SK-N-SH (cell line): ENCODE measurements at regions not wholly inside any gene's neighbourhood (a gene's known extent, or its start where the extent isn't known, plus 50 kb on each side); places are given as distances from the start of the nearest gene placed in this dataset.
A peak's percentile ranks its signal among the peaks of the same experiment; 100 is the strongest.

Experiments used
- CTCF ChIA-PET: fragments of 300-600, 350-600 bp; formaldehyde crosslinking; extraction: SDS; loops from one replicate; lab custom pipeline; 2021; lab: Yijun Ruan, JAX
- POLR2A ChIA-PET: fragments of 350-600 bp; sonication (Branson Sonifier 250); formaldehyde crosslinking; extraction: SDS; loops from one replicate; lab custom pipeline; 2020; ENCODE audit warnings: antibody characterized with exemption, inconsistent platforms; lab: Yijun Ruan, JAX
- DNase-seq: peaks from one replicate; pipeline ENCODE4 v3.0.0; 2012
- H2AFZ ChIP-seq: fragments of 200-600 bp; sonication (generic); 2 replicates; pipeline ENCODE4 v1.8.1; 2016; ENCODE audit warnings: antibody characterized with exemption, mild to moderate bottlenecking, low read depth
- H3F3A ChIP-seq: fragments of 200-600 bp; sonication (generic); replicated peaks from 2 replicates; pipeline ENCODE3; 2016; ENCODE audit warnings: antibody characterized with exemption, mild to moderate bottlenecking; ENCODE audit not compliant: insufficient read depth
- H3K27ac ChIP-seq, 2 experiments: fragments of 200-500 bp in 1 of 2; fragments of 200-600 bp in 1 of 2; sonication (Bioruptor generic) in 1 of 2; sonication (generic), shearing (Covaris generic) in 1 of 2; 2 replicates each; pipeline versions ENCODE4 v1.5.1 to v1.6.1; 2014 to 2016; ENCODE audit warnings: low read depth in 2 of 2, inconsistent platforms in 1 of 2, low read length in 1 of 2, mild to moderate bottlenecking in 1 of 2, mixed read lengths in 1 of 2
- H3K27me3 ChIP-seq: fragments of 200-600 bp; sonication (generic), shearing (Covaris generic); 2 replicates; pipeline ENCODE4 v1.6.1; 2016; ENCODE audit warnings: mixed run types; ENCODE audit not compliant: insufficient read depth
- H3K36me3 ChIP-seq, 2 experiments: fragments of 200-500 bp in 1 of 2; fragments of 200-600 bp in 1 of 2; sonication (Bioruptor generic) in 1 of 2; sonication (generic) in 1 of 2; replicated peaks in 1 of 2; 2 replicates each; pipeline versions ENCODE3 to v1.5.1; 2014 to 2016; ENCODE audit warnings: low read length in 1 of 2, mild to moderate bottlenecking in 1 of 2; ENCODE audit not compliant: insufficient read depth in 2 of 2, control insufficient read depth in 1 of 2
- H3K4me1 ChIP-seq, 2 experiments: fragments of 200-500 bp in 1 of 2; fragments of 200-600 bp in 1 of 2; sonication (Bioruptor generic) in 1 of 2; sonication (generic), shearing (Covaris generic) in 1 of 2; 2 replicates each; pipeline versions ENCODE4 v1.5.1 to v1.6.1; 2014 to 2016; ENCODE audit warnings: low read depth in 1 of 2, low read length in 1 of 2, mixed run types in 1 of 2; ENCODE audit not compliant: insufficient read depth in 2 of 2, control insufficient read depth in 1 of 2
- H3K4me2 ChIP-seq: fragments of 200-600 bp; sonication (generic), shearing (Covaris generic); 2 replicates; pipeline ENCODE4 v1.6.1; 2017; ENCODE audit warnings: mixed run types
- H3K4me3 ChIP-seq, 2 experiments: fragments of 200-500 bp in 1 of 2; fragments of 200-600 bp in 1 of 2; sonication (Bioruptor generic) in 1 of 2; sonication (generic), shearing (Covaris generic) in 1 of 2; 2 replicates each; pipeline versions ENCODE4 v1.5.1 to v1.8.1; 2014 to 2016; ENCODE audit warnings: low read depth in 2 of 2, inconsistent platforms in 1 of 2, low read length in 1 of 2, mild to moderate bottlenecking in 1 of 2, mixed read lengths in 1 of 2, moderate library complexity in 1 of 2
- H3K79me2 ChIP-seq: fragments of 200-600 bp; sonication (generic); 2 replicates; pipeline ENCODE4 v1.8.1; 2017; ENCODE audit warnings: mild to moderate bottlenecking; ENCODE audit not compliant: insufficient read depth
- H3K9ac ChIP-seq: fragments of 200-600 bp; sonication (generic); 2 replicates; pipeline ENCODE4 v1.6.1; 2017; ENCODE audit warnings: mixed run types
- H3K9me2 ChIP-seq: fragments of 200-600 bp; sonication (generic); 2 replicates; pipeline ENCODE4 v1.6.1; 2017; ENCODE audit warnings: mixed run types
- H3K9me3 ChIP-seq: fragments of 200-600 bp; sonication (generic); 2 replicates; pipeline ENCODE4 v1.6.1; 2017; ENCODE audit warnings: mixed run types, mild to moderate bottlenecking, moderate library complexity
- H4K20me1 ChIP-seq: fragments of 200-600 bp; sonication (generic); 2 replicates; pipeline ENCODE4 v1.6.1; 2017; ENCODE audit warnings: mild to moderate bottlenecking, mixed run types; ENCODE audit not compliant: insufficient read depth
- EP300 ChIP-seq, 2 experiments: IDR thresholded peaks; 2 replicates each; pipeline versions ENCODE4 v1.4.0 to v1.6.1; 2012; ENCODE audit warnings: borderline replicate concordance in 1 of 2, low read depth in 1 of 2, low read length in 1 of 2
- EZH2phosphoT487 ChIP-seq: fragments of 200-600 bp; sonication (generic); IDR thresholded peaks from 2 replicates; pipeline ENCODE4 v1.6.1; 2017; ENCODE audit warnings: low read depth, mixed run types, mild to moderate bottlenecking, antibody characterized with exemption, moderate library complexity, borderline replicate concordance
- FOSL2 ChIP-seq: IDR thresholded peaks from 2 replicates; pipeline ENCODE4 v1.4.0; 2012; ENCODE audit warnings: low read depth, mild to moderate bottlenecking, moderate library complexity, borderline replicate concordance
- FOXJ3 ChIP-seq: sonication (generic); formaldehyde crosslinking; IDR thresholded peaks from 2 replicates; pipeline ENCODE4 v1.5.1; 2020; ENCODE audit warnings: mild to moderate bottlenecking, missing genetic modification reagents
- FOXM1 ChIP-seq: IDR thresholded peaks from 2 replicates; pipeline ENCODE4 v1.4.0; 2012; ENCODE audit warnings: low read depth, mild to moderate bottlenecking
- GATA2 ChIP-seq: sonication (generic); formaldehyde crosslinking; IDR thresholded peaks from 2 replicates; pipeline ENCODE4 v1.5.0; 2020; ENCODE audit warnings: mild to moderate bottlenecking, missing genetic modification reagents
- JUND ChIP-seq: IDR thresholded peaks from 2 replicates; pipeline ENCODE4 v1.4.0; 2012
- MEF2A ChIP-seq: IDR thresholded peaks from 2 replicates; pipeline ENCODE4 v1.4.0; 2012; ENCODE audit warnings: low read depth, borderline replicate concordance
- NFIC ChIP-seq: IDR thresholded peaks from 2 replicates; pipeline ENCODE4 v1.4.0; 2012; ENCODE audit warnings: borderline replicate concordance
- NRF1 ChIP-seq: IDR thresholded peaks from 2 replicates; pipeline ENCODE4 v1.6.1; 2012; ENCODE audit warnings: low read depth, mild to moderate bottlenecking, low read length
- RCOR1 ChIP-seq: fragments of 150-350 bp; IDR thresholded peaks from 2 replicates; pipeline ENCODE4 v1.6.1; 2017; ENCODE audit warnings: antibody characterized with exemption, low read length
- RFX5 ChIP-seq: IDR thresholded peaks from 2 replicates; pipeline ENCODE4 v1.6.1; 2012; ENCODE audit warnings: mild to moderate bottlenecking, improper control_type of control experiment, low read length
- RXRA ChIP-seq: IDR thresholded peaks from 2 replicates; pipeline ENCODE4 v1.4.0; 2012; ENCODE audit warnings: low read depth, mild to moderate bottlenecking, borderline replicate concordance
- WGBS: methylation state at CpG from one replicate; pipeline ENCODE4 v1.1.6; 2017; ENCODE audit warnings: low lambda C conversion rate; 5-methylcytosine and 5-hydroxymethylcytosine counted together
- TF ChIP-seq, protein P1 (sequence below): fragments of 150-350 bp; IDR thresholded peaks from 2 replicates; pipeline ENCODE4 v1.6.1; 2016; ENCODE audit warnings: mild to moderate bottlenecking, low read depth, low read length
- TF ChIP-seq, protein P2 (sequence below): IDR thresholded peaks from 2 replicates; pipeline ENCODE4 v1.4.0; 2012; ENCODE audit warnings: low read depth
- TF ChIP-seq, protein P3 (sequence below): IDR thresholded peaks from 2 replicates; pipeline ENCODE4 v1.4.0; 2012; ENCODE audit warnings: low read depth, borderline replicate concordance

- CTCF ChIA-PET: no interaction called here
- H3K4me2 ChIP-seq: no peak overlapping the region
- no peak overlapping the region for H3K27ac ChIP-seq
These were observed 129.7 kb upstream of the OSR1 start for GRCh38 chr2:19488009-19488691.

DNA sequence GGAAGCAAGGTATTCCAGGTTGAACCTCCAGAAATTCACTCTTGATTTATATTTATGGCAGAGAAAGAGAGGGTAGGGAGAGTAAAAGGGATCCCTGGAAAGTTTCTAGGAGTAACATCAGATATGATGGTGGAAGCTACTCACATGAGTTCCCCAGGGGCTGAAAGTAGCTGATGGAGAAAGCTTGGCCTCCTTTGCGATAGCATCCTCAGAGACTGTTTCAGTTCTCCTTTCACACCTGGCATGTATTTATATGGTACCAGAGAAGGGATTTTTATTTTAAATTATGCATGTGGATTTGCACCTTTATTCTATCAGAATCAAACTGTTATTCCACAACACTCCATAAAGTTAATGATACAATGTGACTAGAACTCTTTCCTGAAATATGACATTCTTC, 126.3 kb upstream of the OSR1 start:
- Histone ChIP-seq H3K9me2 (no peaks in the 10 kb centered on the region), H3K4me2 (no peak overlapping the region), H3K9me3 (no peaks in the 10 kb centered on the region), H2AFZ (no peak overlapping the region), H4K20me1 (no peaks in the 10 kb centered on the region), H3K27ac (no peak overlapping the region), H3K9ac (no peak overlapping the region), H3K27me3 (peaks cover 4% of the 10 kb centered on the region; the same call in 1 of the 2 replicates), H3F3A (no peaks in the 10 kb centered on the region), H3K36me3 (no peaks in the 10 kb centered on the region), H3K4me3 (no peak overlapping the region), H3K79me2 (no peaks in the 10 kb centered on the region), H3K4me1 (no peaks in the 10 kb centered on the region)
- CTCF ChIA-PET: no interaction called here
- 32% methylated on average over 1 of the region's 1 CpG for WGBS
- POLR2A ChIA-PET: no interaction called here
- no peak for TF ChIP-seq NRF1
- TF ChIP-seq RFX5: no peak
- TF ChIP-seq MEF2A: no peak
- TF ChIP-seq, protein P1, sequence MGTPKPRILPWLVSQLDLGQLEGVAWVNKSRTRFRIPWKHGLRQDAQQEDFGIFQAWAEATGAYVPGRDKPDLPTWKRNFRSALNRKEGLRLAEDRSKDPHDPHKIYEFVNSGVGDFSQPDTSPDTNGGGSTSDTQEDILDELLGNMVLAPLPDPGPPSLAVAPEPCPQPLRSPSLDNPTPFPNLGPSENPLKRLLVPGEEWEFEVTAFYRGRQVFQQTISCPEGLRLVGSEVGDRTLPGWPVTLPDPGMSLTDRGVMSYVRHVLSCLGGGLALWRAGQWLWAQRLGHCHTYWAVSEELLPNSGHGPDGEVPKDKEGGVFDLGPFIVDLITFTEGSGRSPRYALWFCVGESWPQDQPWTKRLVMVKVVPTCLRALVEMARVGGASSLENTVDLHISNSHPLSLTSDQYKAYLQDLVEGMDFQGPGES: no peak
- TF ChIP-seq, protein P2, sequence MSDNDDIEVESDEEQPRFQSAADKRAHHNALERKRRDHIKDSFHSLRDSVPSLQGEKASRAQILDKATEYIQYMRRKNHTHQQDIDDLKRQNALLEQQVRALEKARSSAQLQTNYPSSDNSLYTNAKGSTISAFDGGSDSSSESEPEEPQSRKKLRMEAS: no peak
- no peak for TF ChIP-seq RXRA
- TF ChIP-seq NFIC: no peak
- TF ChIP-seq EZH2phosphoT487: no peak
- DNase-seq: no peak

More at GRCh38 chr2:19488009-19488691, 129.7 kb upstream of the OSR1 start:
- POLR2A ChIA-PET: no interaction called here
- TF ChIP-seq FOSL2: peak; percentile 32; the same call in 1 of the 2 replicates
- TF ChIP-seq MEF2A: no peak
- Histone ChIP-seq H2AFZ (no peak overlapping the region), H3K27me3 (no peaks in the 10 kb centered on the region; the same call in 1 of the 2 replicates), H3K9me3 (no peaks in the 10 kb centered on the region), H3F3A (no peaks in the 10 kb centered on the region), H3K9ac (no peak overlapping the region), H4K20me1 (no peaks in the 10 kb centered on the region), H3K79me2 (no peaks in the 10 kb centered on the region), H3K9me2 (no peaks in the 10 kb centered on the region), H3K36me3 (no peaks in the 10 kb centered on the region), H3K4me1 (no peaks in the 10 kb centered on the region), H3K4me3 (no peak overlapping the region)
- WGBS: 3% methylated on average over 4 of the region's 4 CpGs
- DNase-seq: no peak

- Histone ChIP-seq H3K4me1 (no peaks in the 10 kb centered on the region), H3K27me3 (peaks cover 4% of the 10 kb centered on the region; the same call in 1 of the 2 replicates), H3K9me2 (no peaks in the 10 kb centered on the region), H3F3A (no peaks in the 10 kb centered on the region), H3K9ac (no peak overlapping the region)
- ChIA-PET CTCF (no interaction called here), POLR2A (no interaction called here)
- WGBS: 7% methylated on average over 5 of the region's 5 CpGs
- TF ChIP-seq JUND (no peak), EP300 (IDR thresholded peaks at IDR 0.05; ENCODE audit: borderline replicate concordance in 1 of 2, low read depth in 1 of 2, low read length in 1 of 2) (no peak), GATA2 (no peak), RCOR1 (no peak), FOXJ3 (CRISPR knock-in tag) (no peak), FOXM1 (no peak)
- TF ChIP-seq, protein P3, sequence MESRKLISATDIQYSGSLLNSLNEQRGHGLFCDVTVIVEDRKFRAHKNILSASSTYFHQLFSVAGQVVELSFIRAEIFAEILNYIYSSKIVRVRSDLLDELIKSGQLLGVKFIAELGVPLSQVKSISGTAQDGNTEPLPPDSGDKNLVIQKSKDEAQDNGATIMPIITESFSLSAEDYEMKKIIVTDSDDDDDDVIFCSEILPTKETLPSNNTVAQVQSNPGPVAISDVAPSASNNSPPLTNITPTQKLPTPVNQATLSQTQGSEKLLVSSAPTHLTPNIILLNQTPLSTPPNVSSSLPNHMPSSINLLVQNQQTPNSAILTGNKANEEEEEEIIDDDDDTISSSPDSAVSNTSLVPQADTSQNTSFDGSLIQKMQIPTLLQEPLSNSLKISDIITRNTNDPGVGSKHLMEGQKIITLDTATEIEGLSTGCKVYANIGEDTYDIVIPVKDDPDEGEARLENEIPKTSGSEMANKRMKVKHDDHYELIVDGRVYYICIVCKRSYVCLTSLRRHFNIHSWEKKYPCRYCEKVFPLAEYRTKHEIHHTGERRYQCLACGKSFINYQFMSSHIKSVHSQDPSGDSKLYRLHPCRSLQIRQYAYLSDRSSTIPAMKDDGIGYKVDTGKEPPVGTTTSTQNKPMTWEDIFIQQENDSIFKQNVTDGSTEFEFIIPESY: no peak
- TF ChIP-seq, all 33 proteins: peak for 0
- Histone ChIP-seq H3K36me3 (no peaks in the 10 kb centered on the region), H3K79me2 (no peaks in the 10 kb centered on the region), H4K20me1 (no peaks in the 10 kb centered on the region), H3K4me2 (no peak overlapping the region), H2AFZ (no peak overlapping the region), H3K4me3 (no peak overlapping the region), H3K27ac (no peak overlapping the region), H3K9me3 (no peaks in the 10 kb centered on the region)
- DNase-seq: no peak
These were observed 122.2 kb upstream of the OSR1 start for GRCh38 chr2:19480673-19481072.
